ENCODE measurements at regions not wholly inside any gene's neighbourhood (a gene's known extent, or its start where the extent isn't known, plus 50 kb on each side); places are given as distances from the start of the nearest gene placed in this dataset.

DNA sequence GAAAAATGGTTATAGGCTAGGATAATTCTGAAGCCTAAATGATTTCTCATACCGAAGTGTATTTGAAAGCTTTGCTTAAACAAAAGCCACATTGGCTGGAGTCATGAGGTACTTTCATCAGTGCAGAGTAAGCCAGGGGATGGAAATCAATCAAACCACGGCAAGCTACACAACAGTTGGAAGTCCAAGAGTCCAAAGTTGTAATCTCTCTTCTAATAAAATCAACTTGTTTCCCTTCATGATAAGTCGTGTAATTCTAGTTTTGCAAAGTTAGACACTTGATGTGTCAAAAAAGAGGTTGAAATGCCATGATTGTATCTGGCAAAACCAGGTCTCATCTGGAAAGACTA, 250.5 kb upstream of the VEPH1 start:
- no peak for TF ChIP-seq POLR2A (IDR thresholded peaks at IDR 0.05)
- TF ChIP-seq, protein P1, sequence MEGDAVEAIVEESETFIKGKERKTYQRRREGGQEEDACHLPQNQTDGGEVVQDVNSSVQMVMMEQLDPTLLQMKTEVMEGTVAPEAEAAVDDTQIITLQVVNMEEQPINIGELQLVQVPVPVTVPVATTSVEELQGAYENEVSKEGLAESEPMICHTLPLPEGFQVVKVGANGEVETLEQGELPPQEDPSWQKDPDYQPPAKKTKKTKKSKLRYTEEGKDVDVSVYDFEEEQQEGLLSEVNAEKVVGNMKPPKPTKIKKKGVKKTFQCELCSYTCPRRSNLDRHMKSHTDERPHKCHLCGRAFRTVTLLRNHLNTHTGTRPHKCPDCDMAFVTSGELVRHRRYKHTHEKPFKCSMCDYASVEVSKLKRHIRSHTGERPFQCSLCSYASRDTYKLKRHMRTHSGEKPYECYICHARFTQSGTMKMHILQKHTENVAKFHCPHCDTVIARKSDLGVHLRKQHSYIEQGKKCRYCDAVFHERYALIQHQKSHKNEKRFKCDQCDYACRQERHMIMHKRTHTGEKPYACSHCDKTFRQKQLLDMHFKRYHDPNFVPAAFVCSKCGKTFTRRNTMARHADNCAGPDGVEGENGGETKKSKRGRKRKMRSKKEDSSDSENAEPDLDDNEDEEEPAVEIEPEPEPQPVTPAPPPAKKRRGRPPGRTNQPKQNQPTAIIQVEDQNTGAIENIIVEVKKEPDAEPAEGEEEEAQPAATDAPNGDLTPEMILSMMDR (IDR thresholded peaks at IDR 0.05): no peak

All from Peyer's patch (tissue), 4 donors.